ENCODE measurements at regions not wholly inside any gene's neighbourhood (a gene's known extent, or its start where the extent isn't known, plus 50 kb on each side); places are given as distances from the start of the nearest gene placed in this dataset.

DNA sequence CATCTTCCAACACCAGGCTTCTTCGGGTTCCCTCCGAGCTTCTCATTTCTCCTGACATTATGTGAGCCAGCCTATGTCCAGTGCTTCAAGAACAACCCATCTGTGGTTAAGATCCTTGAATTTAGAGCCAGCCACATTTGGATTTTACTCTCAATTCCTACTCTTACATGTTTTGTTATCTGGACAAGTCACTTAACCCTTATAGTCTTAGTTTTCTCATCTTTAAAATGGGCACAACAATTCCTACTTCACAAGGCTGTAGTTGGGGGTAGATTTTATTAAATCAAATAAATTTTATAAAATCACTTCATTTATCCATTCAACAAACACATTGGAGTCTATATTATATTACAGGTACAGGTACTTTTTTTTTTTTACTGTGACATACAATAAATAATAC lies 105.5 kb upstream of the SLC38A2 start:
- ChIA-PET POLR2A (ENCODE audit: partially characterized antibody) (no interaction called here), CTCF (ENCODE audit: partially characterized antibody) (no interaction called here)
- DNase-seq (ENCODE audit: low read depth in 1 of 2, low spot score in 2 of 2) (no peak), FAIRE-seq (no peak)
- Histone ChIP-seq H3K18ac (ENCODE audit: extremely low read depth, low read length) (no peak overlapping the region), H4K20me1 (replicated peaks in 1 of 2; ENCODE audit: control insufficient read depth in 1 of 2, insufficient read depth in 2 of 2, low read length in 2 of 2) (no peaks in the 10 kb centered on the region), H3K4ac (replicated peaks; ENCODE audit: insufficient read length, low read depth, low read length) (no peak overlapping the region), H3K14ac (ENCODE audit: insufficient read length) (no peak overlapping the region), H2BK20ac (ENCODE audit: low read length) (no peak overlapping the region), H3K9ac (replicated peaks in 1 of 4; ENCODE audit: extremely low read depth in 1 of 4, low read depth in 3 of 4, low read length in 3 of 4) (no peak overlapping the region), H3K4me3 (ENCODE audit: extremely low read depth in 1 of 4, insufficient read depth in 2 of 4, low read depth in 3 of 4, low read length in 4 of 4) (no peak overlapping the region), H2AFZ (ENCODE audit: low read length) (no peak overlapping the region), H4K8ac (ENCODE audit: extremely low read depth, insufficient read depth, low read length) (no peak overlapping the region), H2BK15ac (ENCODE audit: low read length) (no peak overlapping the region), H3K23ac (ENCODE audit: insufficient read length) (no peak overlapping the region), H4K91ac (replicated peaks; ENCODE audit: insufficient read length, low read length) (no peak overlapping the region), H2BK120ac (replicated peaks; ENCODE audit: low read depth, low read length) (no peak overlapping the region), H3K27ac (ENCODE audit: low read depth, low read length) (no peak overlapping the region), H4K5ac (ENCODE audit: insufficient read length, low read depth, low read length) (no peak overlapping the region), H3K27me3 (replicated peaks in 1 of 4; ENCODE audit: control insufficient read depth in 3 of 4, extremely low read depth in 1 of 4, insufficient read depth in 3 of 4, low read length in 3 of 4) (no peaks in the 10 kb centered on the region), H3K4me1 (replicated peaks in 1 of 4; ENCODE audit: control insufficient read depth in 3 of 4, insufficient read depth in 4 of 4, low read length in 3 of 4) (peaks cover 0 to 5% (median 4%) of the 10 kb centered on the region in 4 experiments; a peak in 3 of 7 replicates), H3K36me3 (ENCODE audit: control insufficient read depth in 2 of 4, insufficient read depth in 4 of 4, low read length in 3 of 4) (no peaks in the 10 kb centered on the region), H3K79me1 (ENCODE audit: low read depth, low read length) (no peaks in the 10 kb centered on the region), H2BK12ac (ENCODE audit: low read depth, low read length) (no peak overlapping the region), H2BK5ac (ENCODE audit: low read depth, low read length) (no peak overlapping the region), H3K56ac (replicated peaks; ENCODE audit: insufficient read length, low read depth, low read length) (no peak overlapping the region), H2AK5ac (ENCODE audit: low read depth, low read length) (no peak overlapping the region), H3K4me2 (ENCODE audit: insufficient read depth in 1 of 2, low read depth in 2 of 2, low read length in 2 of 2) (no peak overlapping the region), H3K23me2 (ENCODE audit: low read depth, low read length) (no peaks in the 10 kb centered on the region), H3K79me2 (ENCODE audit: control insufficient read depth in 1 of 2, insufficient read depth in 2 of 2, low read length in 2 of 2) (no peaks in the 10 kb centered on the region), H3K9me3 (ENCODE audit: insufficient read depth in 2 of 2, low read depth in 1 of 2, low read length in 1 of 2) (no peaks in the 10 kb centered on the region; a peak in 1 of 4 replicates)
- WGBS, 2 experiments (ENCODE audit: extremely low coverage in 1 of 2, insufficient coverage in 1 of 2, insufficient read length in 1 of 2, insufficient replicate concordance in 2 of 2, low coverage in 1 of 2, low lambda C conversion rate in 2 of 2, missing lambda C conversion rate in 1 of 2) = 100% methylated on average over 2 of the region's 2 CpGs; no CpG with 5 or more reads in 1 of the 2 experiments
- TF ChIP-seq KDM4A (IDR thresholded peaks at IDR 0.05; ENCODE audit: low read depth, low read length, severe bottlenecking) (no peak), BCL11A (IDR thresholded peaks at IDR 0.05; ENCODE audit: low read depth in 2 of 2, low read length in 2 of 2) (no peak)
